Osteocyte (in vitro differentiated cells): ENCODE measurements at regions not wholly inside any gene's neighbourhood (a gene's known extent, or its start where the extent isn't known, plus 50 kb on each side); places are given as distances from the start of the nearest gene placed in this dataset.

Experiments used
- DNase-seq: peaks from one replicate; pipeline ENCODE4 v3.0.0; 2021; ENCODE audit warnings: mixed read lengths; ENCODE audit not compliant: unreplicated experiment; ENCODE audit errors: extremely low spot score
- H3K27ac Mint-ChIP-seq: one replicate; pipeline ENCODE4 v1.8.0; 2021; ENCODE audit warnings: mild to moderate bottlenecking, mixed read lengths; ENCODE audit not compliant: unreplicated experiment
- H3K27me3 Mint-ChIP-seq: one replicate; pipeline ENCODE4 v1.8.0; 2021; ENCODE audit warnings: mixed read lengths; ENCODE audit not compliant: unreplicated experiment
- H3K36me3 Mint-ChIP-seq: one replicate; pipeline ENCODE4 v1.8.0; 2021; ENCODE audit warnings: mixed read lengths; ENCODE audit not compliant: unreplicated experiment
- H3K4me1 Mint-ChIP-seq: one replicate; pipeline ENCODE4 v1.8.0; 2021; ENCODE audit warnings: mixed read lengths; ENCODE audit not compliant: unreplicated experiment
- H3K4me3 Mint-ChIP-seq: one replicate; pipeline ENCODE4 v1.8.0; 2021; ENCODE audit warnings: mild to moderate bottlenecking, moderate library complexity, mixed read lengths; ENCODE audit not compliant: unreplicated experiment
- H3K9me3 Mint-ChIP-seq: one replicate; pipeline ENCODE4 v1.8.0; 2021; ENCODE audit warnings: mixed read lengths; ENCODE audit not compliant: unreplicated experiment
- CTCF ChIP-seq: fragments of 200-600 bp; sonication (generic); IDR thresholded peaks from 2 replicates; pipeline ENCODE4 v1.5.0; 2021; ENCODE audit warnings: antibody characterized with exemption, mild to moderate bottlenecking, moderate library complexity

- Mint-ChIP-seq H3K4me1 (no peaks in the 10 kb centered on the region), H3K27ac (no peak overlapping the region), H3K36me3 (no peaks in the 10 kb centered on the region), H3K27me3 (no peaks in the 10 kb centered on the region), H3K4me3 (no peak overlapping the region), H3K9me3 (no peaks in the 10 kb centered on the region)
- TF ChIP-seq CTCF, result no peak
- no peak for DNase-seq
Observed at GRCh38 chr9:102106439-102106838, 368.0 kb upstream of the GRIN3A start.

DNA sequence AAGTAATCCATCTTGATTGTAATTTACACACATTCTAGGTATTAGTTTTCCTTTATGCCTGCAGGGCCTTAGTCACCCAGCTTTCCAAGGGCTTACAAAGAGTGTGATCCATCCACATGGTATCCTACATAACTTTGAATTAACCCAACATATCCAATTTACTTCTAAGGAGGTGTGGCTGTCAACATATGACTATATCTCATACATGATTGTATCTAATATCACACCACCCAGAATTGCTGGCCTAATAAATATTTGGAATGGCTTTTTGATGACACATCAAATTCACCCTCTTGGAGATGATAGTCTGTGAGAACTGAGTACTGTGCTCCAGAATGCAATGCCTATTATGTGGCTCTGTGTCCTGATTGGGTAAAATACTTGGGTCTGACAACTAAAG lies 363.3 kb upstream of the GRIN3A start:
- Mint-ChIP-seq H3K36me3 (no peaks in the 10 kb centered on the region), H3K27me3 (no peaks in the 10 kb centered on the region), H3K4me3 (no peak overlapping the region), H3K9me3 (no peaks in the 10 kb centered on the region), H3K4me1 (no peaks in the 10 kb centered on the region), H3K27ac (no peak overlapping the region)
- DNase-seq, result no peak
- TF ChIP-seq CTCF, result no peak

DNA sequence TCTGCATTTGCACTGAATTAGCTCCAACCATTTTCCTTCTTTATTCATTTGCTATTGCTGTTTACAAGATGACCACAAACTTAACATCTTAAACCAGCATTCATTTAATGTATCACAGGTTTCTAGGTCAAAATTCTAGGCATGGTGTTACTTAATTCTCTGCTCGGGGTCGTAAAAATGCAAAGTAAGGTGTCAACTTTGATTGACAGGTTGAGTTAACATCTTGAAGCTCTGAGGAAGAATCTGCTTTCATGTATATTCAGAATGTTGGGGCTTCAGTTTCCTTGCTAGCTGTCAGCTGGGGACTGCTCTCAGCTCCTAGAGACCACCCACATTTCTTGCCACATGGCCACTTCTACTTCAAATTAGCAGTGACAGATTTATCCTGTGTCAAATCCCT lies 348.7 kb upstream of the GRIN3A start:
- H3K36me3 Mint-ChIP-seq, result no peaks in the 10 kb centered on the region
- H3K27me3 Mint-ChIP-seq, result no peaks in the 10 kb centered on the region
- DNase-seq, result no peak
- no peak for TF ChIP-seq CTCF
- H3K9me3 Mint-ChIP-seq, result no peaks in the 10 kb centered on the region
- H3K27ac Mint-ChIP-seq, result no peak overlapping the region
- H3K4me3 Mint-ChIP-seq, result no peak overlapping the region
- no peaks in the 10 kb centered on the region for H3K4me1 Mint-ChIP-seq

DNA sequence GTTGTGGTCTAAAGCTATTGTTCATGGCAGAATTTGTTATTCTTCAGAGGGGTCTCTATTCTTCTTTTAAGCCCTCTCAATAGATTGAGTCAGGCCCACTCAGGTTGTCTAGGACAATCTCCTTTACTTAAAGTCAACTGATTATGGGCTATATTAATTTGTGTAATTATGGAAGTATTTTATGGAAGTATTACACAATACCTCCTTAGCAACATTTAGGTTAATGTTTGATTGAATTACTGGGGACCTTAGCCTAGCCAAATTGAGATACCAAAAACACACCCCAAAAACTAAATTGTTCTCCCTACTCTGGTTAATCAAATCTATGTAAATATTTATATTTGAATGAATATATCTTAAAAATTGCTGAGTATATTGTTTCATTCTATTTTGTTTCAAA lies 347.1 kb upstream of the GRIN3A start:
- no peak overlapping the region for H3K27ac Mint-ChIP-seq
- no peaks in the 10 kb centered on the region for H3K27me3 Mint-ChIP-seq
- no peaks in the 10 kb centered on the region for H3K4me1 Mint-ChIP-seq
- no peak for DNase-seq
- no peaks in the 10 kb centered on the region for H3K9me3 Mint-ChIP-seq
- TF ChIP-seq CTCF, result no peak
- H3K36me3 Mint-ChIP-seq, result no peaks in the 10 kb centered on the region
- no peak overlapping the region for H3K4me3 Mint-ChIP-seq

- TF ChIP-seq CTCF, result no peak
- Mint-ChIP-seq H3K27me3 (no peaks in the 10 kb centered on the region), H3K27ac (no peak overlapping the region), H3K36me3 (no peaks in the 10 kb centered on the region), H3K4me3 (no peak overlapping the region), H3K9me3 (peaks cover 13% of the 10 kb centered on the region), H3K4me1 (no peaks in the 10 kb centered on the region)
- no peak for DNase-seq
Observed at GRCh38 chr9:102072059-102072764, 333.8 kb upstream of the GRIN3A start.
